ENCODE measurements at regions not wholly inside any gene's neighbourhood (a gene's known extent, or its start where the extent isn't known, plus 50 kb on each side); places are given as distances from the start of the nearest gene placed in this dataset.

DNA sequence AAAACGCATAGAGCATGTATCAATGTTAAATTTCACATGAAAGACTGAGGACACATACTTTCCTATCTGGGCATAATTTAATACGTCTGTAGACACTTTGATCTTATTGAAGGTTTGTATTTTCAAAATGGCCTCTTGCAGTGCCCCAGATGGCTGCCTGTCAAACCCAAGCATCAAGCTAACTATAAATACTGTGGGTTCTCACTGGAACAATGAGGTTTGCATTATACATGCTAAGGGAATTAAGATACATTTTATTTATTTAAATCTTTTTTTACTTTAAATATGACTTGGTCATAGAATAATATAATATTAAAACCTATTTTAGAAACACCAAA is 702.9 kb upstream of the GRAMD2B start:
- DNase-seq (ENCODE audit: low read depth, low spot score) (no peak), FAIRE-seq (no peak)
- no peak overlapping the region for H3K4me3 ChIP-seq (replicated peaks in 1 of 3; ENCODE audit: insufficient read depth in 1 of 3, low read depth in 1 of 3, low read length in 3 of 3)
- H2AFZ ChIP-seq (ENCODE audit: low read depth, low read length) = no peak overlapping the region
- H3K4me2 ChIP-seq (ENCODE audit: insufficient read depth, low read length) = no peak overlapping the region
- no peak overlapping the region for H3K9ac ChIP-seq (replicated peaks; ENCODE audit: extremely low read depth, insufficient read depth, low read length)
- H4K20me1 ChIP-seq (replicated peaks; ENCODE audit: control insufficient read depth, extremely low read depth, insufficient read depth, low read length) = no peaks in the 10 kb centered on the region
- POLR2A ChIA-PET = no interaction called here
- H3K9me3 ChIP-seq (replicated peaks; ENCODE audit: control insufficient read depth, insufficient read depth, low read length) = no peaks in the 10 kb centered on the region
- dilution Hi-C loops (cut with MboI; ENCODE audit: extremely low pct_ligation_motif_present, low sequenced_read_pairs) = no loop called here
- H3K4me1 ChIP-seq (ENCODE audit: control insufficient read depth, extremely low read depth, insufficient read depth, low read length) = no peaks in the 10 kb centered on the region
- no TSS peak for BruUV-seq (replicated peaks)
- no peak overlapping the region for H3K27ac ChIP-seq (ENCODE audit: insufficient read depth, low read depth, low read length)
- no peaks in the 10 kb centered on the region for H3K36me3 ChIP-seq (ENCODE audit: control insufficient read depth in 2 of 2, extremely low read depth in 1 of 2, insufficient read depth in 2 of 2, low read length in 2 of 2)
- H3K79me2 ChIP-seq (ENCODE audit: control insufficient read depth, insufficient read depth, low read length) = no peaks in the 10 kb centered on the region
- TF ChIP-seq JUN (IDR thresholded peaks at IDR 0.05; ENCODE audit: borderline replicate concordance, insufficient read depth, insufficient read length, low read depth) = no peak
- no peak for TF ChIP-seq FOS (IDR thresholded peaks at IDR 0.05; ENCODE audit: borderline replicate concordance, insufficient read depth, low read length)
- intact Hi-C loops (cut with micrococcal nuclease) = no loop called here
- no peaks in the 10 kb centered on the region for H3K27me3 ChIP-seq (ENCODE audit: control insufficient read depth in 2 of 2, insufficient read depth in 2 of 2, low read length in 2 of 2)
- CTCF ChIA-PET = no interaction called here
- no peaks in the 10 kb centered on the region for H3K9me1 ChIP-seq (replicated peaks; ENCODE audit: control insufficient read depth, extremely low read depth, insufficient read depth, low read length)

DNA sequence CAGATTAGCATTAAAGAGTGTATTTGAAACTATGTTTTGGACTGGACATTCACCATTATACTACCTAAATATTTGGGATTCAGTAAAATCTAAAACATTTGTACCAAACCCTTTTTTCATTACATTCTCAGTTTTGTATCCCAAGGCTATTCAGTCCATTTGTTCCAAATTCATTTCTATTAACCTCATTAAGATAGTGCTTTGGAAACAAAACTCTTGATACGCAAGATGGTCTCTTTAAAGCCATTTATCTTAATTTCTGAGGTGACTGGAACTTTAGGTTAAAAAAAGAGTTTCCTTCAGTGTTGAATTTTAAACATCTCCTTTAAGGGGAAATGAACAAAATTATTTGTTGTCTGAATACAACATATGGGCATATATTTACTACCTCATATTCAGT is 702.5 kb upstream of the GRAMD2B start:
- no peaks in the 10 kb centered on the region for H3K9me3 ChIP-seq (replicated peaks; ENCODE audit: control insufficient read depth, insufficient read depth, low read length)
- dilution Hi-C loops (cut with MboI; ENCODE audit: extremely low pct_ligation_motif_present, low sequenced_read_pairs) = no loop called here
- H3K4me1 ChIP-seq (ENCODE audit: control insufficient read depth, extremely low read depth, insufficient read depth, low read length) = no peaks in the 10 kb centered on the region
- BruUV-seq (replicated peaks) = no TSS peak
- no peaks in the 10 kb centered on the region for H3K27me3 ChIP-seq (ENCODE audit: control insufficient read depth in 2 of 2, insufficient read depth in 2 of 2, low read length in 2 of 2)
- H3K79me2 ChIP-seq (ENCODE audit: control insufficient read depth, insufficient read depth, low read length) = no peaks in the 10 kb centered on the region
- FAIRE-seq (no peak), DNase-seq (ENCODE audit: low read depth, low spot score) (no peak)
- CTCF ChIA-PET = no interaction called here
- no peak overlapping the region for H3K9ac ChIP-seq (replicated peaks; ENCODE audit: extremely low read depth, insufficient read depth, low read length)
- no peak overlapping the region for H3K4me2 ChIP-seq (ENCODE audit: insufficient read depth, low read length)
- no peak for TF ChIP-seq EZH2 (IDR thresholded peaks at IDR 0.05; ENCODE audit: borderline replicate concordance, low read depth, low read length, severe bottlenecking)
- no peak for TF ChIP-seq MYC (IDR thresholded peaks at IDR 0.05; ENCODE audit: low read depth, low read length)
- TF ChIP-seq, protein P1, sequence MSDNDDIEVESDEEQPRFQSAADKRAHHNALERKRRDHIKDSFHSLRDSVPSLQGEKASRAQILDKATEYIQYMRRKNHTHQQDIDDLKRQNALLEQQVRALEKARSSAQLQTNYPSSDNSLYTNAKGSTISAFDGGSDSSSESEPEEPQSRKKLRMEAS (IDR thresholded peaks at IDR 0.05; ENCODE audit: insufficient read depth, insufficient read length) = no peak
- TF ChIP-seq FOS (IDR thresholded peaks at IDR 0.05; ENCODE audit: borderline replicate concordance, insufficient read depth, low read length) = no peak
- TF ChIP-seq GATA2 (IDR thresholded peaks at IDR 0.05; ENCODE audit: insufficient read depth, insufficient read length, low read depth, low read length) = no peak
- no peak for TF ChIP-seq POLR2AphosphoS5 (IDR thresholded peaks at IDR 0.05; ENCODE audit: insufficient read depth, low read depth, low read length)
- no peak for TF ChIP-seq POLR2A (IDR thresholded peaks at IDR 0.05; ENCODE audit: low read depth, low read length)
- TF ChIP-seq, protein P2, sequence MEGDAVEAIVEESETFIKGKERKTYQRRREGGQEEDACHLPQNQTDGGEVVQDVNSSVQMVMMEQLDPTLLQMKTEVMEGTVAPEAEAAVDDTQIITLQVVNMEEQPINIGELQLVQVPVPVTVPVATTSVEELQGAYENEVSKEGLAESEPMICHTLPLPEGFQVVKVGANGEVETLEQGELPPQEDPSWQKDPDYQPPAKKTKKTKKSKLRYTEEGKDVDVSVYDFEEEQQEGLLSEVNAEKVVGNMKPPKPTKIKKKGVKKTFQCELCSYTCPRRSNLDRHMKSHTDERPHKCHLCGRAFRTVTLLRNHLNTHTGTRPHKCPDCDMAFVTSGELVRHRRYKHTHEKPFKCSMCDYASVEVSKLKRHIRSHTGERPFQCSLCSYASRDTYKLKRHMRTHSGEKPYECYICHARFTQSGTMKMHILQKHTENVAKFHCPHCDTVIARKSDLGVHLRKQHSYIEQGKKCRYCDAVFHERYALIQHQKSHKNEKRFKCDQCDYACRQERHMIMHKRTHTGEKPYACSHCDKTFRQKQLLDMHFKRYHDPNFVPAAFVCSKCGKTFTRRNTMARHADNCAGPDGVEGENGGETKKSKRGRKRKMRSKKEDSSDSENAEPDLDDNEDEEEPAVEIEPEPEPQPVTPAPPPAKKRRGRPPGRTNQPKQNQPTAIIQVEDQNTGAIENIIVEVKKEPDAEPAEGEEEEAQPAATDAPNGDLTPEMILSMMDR (IDR thresholded peaks at IDR 0.05; ENCODE audit: extremely low read depth in 1 of 2, insufficient read depth in 1 of 2, low read depth in 1 of 2, low read length in 2 of 2) = no peak
- no peak for TF ChIP-seq JUN (IDR thresholded peaks at IDR 0.05; ENCODE audit: borderline replicate concordance, insufficient read depth, insufficient read length, low read depth)
- POLR2A ChIA-PET = no interaction called here
- H3K36me3 ChIP-seq (ENCODE audit: control insufficient read depth in 2 of 2, extremely low read depth in 1 of 2, insufficient read depth in 2 of 2, low read length in 2 of 2) = no peaks in the 10 kb centered on the region
- intact Hi-C loops (cut with micrococcal nuclease) = no loop called here
- no peaks in the 10 kb centered on the region for H3K9me1 ChIP-seq (replicated peaks; ENCODE audit: control insufficient read depth, extremely low read depth, insufficient read depth, low read length)
- no peak overlapping the region for H2AFZ ChIP-seq (ENCODE audit: low read depth, low read length)
- no peak overlapping the region for H3K27ac ChIP-seq (ENCODE audit: insufficient read depth, low read depth, low read length)
- no peaks in the 10 kb centered on the region for H4K20me1 ChIP-seq (replicated peaks; ENCODE audit: control insufficient read depth, extremely low read depth, insufficient read depth, low read length)
- H3K4me3 ChIP-seq (replicated peaks in 1 of 3; ENCODE audit: insufficient read depth in 1 of 3, low read depth in 1 of 3, low read length in 3 of 3) = no peak overlapping the region

Measured in endothelial cell of umbilical vein (primary cell).